Spinal cord (tissue), 9 donors: ENCODE measurements at regions not wholly inside any gene's neighbourhood (a gene's known extent, or its start where the extent isn't known, plus 50 kb on each side); places are given as distances from the start of the nearest gene placed in this dataset.
"Not testable (repeated sequence)": the region's sequence is repeated elsewhere in the genome, so short reads cannot be mapped to it uniquely, and the experiment has no call there.

Source experiments
- DNase-seq, 6 donors: peaks; one replicate each; pipeline versions ENCODE4 v3.0.0 to v3.0.0-alpha.2; 2013 to 2015; ENCODE audit warnings: low spot score in 6 of 6, low read depth in 4 of 6
- H3K27ac ChIP-seq: one replicate; pipeline ENCODE4 v1.5.1; 2013; ENCODE audit warnings: low read depth, low read length, control low read depth
- H3K27me3 ChIP-seq: one replicate; pipeline ENCODE4 v1.6.1; 2013; ENCODE audit warnings: low read length; ENCODE audit not compliant: control insufficient read depth, insufficient read depth
- H3K36me3 ChIP-seq: one replicate; pipeline ENCODE4 v1.6.1; 2013; ENCODE audit warnings: low read length; ENCODE audit not compliant: control insufficient read depth, insufficient read depth
- H3K4me1 ChIP-seq: one replicate; pipeline ENCODE4 v1.6.1; 2013; ENCODE audit warnings: low read length; ENCODE audit not compliant: control insufficient read depth, insufficient read depth
- H3K4me3 ChIP-seq: one replicate; pipeline ENCODE4 v1.5.1; 2013; ENCODE audit warnings: low read depth, low read length, control low read depth
- H3K9me3 ChIP-seq: one replicate; pipeline ENCODE4 v1.6.1; 2013; ENCODE audit warnings: low read length; ENCODE audit not compliant: control insufficient read depth, insufficient read depth
- WGBS: methylation state at CpG from one replicate; pipeline ENCODE4 v1.1.5; 2013; ENCODE audit warnings: missing lambda C conversion rate; ENCODE audit not compliant: insufficient coverage; 5-methylcytosine and 5-hydroxymethylcytosine counted together
- donor health status: healthy.

DNA sequence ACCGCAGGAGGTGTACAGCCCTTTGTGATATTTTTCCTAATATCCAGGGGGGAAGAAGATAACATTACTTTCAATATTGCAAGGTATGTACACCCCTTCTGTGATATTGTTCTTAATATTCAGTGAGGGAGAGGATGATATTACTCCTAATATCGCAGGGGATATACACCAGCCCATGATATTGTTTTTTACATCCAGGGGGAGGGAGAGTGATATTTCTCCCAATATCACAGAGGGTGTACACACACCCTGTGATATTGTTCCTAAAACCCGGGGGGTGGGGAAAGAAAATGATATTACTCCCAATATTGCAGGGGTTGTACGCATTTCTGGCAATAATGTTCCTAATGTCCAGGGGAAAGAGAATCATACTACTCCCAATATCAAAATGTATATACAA, 58.0 kb upstream of the SLC25A48 start:
- Histone ChIP-seq H3K27me3 (no peaks in the 10 kb centered on the region), H3K36me3 (no peaks in the 10 kb centered on the region), H3K9me3 (peaks cover 3% of the 10 kb centered on the region), H3K4me3 (no peak overlapping the region), H3K4me1 (no peaks in the 10 kb centered on the region), H3K27ac (no peak overlapping the region)
- no CpG with 5 or more reads among the region's 4 CpGs for WGBS
- DNase-seq = no peak

DNA sequence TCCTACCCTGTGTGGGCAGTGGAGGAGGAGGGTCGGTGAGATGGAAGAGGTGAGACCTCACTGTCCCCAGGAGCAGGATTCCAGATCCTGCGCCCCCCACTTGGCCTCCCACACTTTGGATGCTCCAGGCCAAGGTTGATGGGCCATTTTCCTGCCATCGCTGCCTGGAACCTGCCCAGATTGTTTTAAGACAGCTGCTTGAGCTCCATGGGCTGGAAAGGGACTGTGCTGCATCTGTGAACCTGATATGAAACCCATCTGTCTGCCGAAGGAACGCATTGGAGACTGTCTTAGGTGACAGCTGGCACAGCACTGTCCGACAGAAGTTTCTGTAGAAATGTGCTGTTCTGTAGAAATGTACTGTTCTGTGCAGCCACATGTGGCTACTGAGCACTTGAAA, 72.7 kb upstream of the SLC25A48 start:
- Histone ChIP-seq H3K4me1 (no peaks in the 10 kb centered on the region), H3K9me3 (peaks cover 9% of the 10 kb centered on the region), H3K27me3 (no peaks in the 10 kb centered on the region), H3K4me3 (no peak overlapping the region), H3K36me3 (no peaks in the 10 kb centered on the region), H3K27ac (no peak overlapping the region)
- 53% methylated on average over 6 of the region's 6 CpGs for WGBS
- peak in 2 of 6 donors; percentile 1 to 69 for DNase-seq

GRCh38 chr5:135759149-135759784, 75.2 kb upstream of the SLC25A48 start:
- no peak overlapping the region for H3K4me3 ChIP-seq
- no peaks in the 10 kb centered on the region for H3K27me3 ChIP-seq
- no peaks in the 10 kb centered on the region for H3K36me3 ChIP-seq
- H3K27ac ChIP-seq = no peak overlapping the region
- no peaks in the 10 kb centered on the region for H3K9me3 ChIP-seq
- WGBS = 93% methylated on average over 2 of the region's 5 CpGs
- no peaks in the 10 kb centered on the region for H3K4me1 ChIP-seq
- no peak for DNase-seq

- Histone ChIP-seq H3K36me3 (no peaks in the 10 kb centered on the region), H3K27ac (no peak overlapping the region), H3K9me3 (no peaks in the 10 kb centered on the region), H3K4me3 (no peak overlapping the region), H3K4me1 (no peaks in the 10 kb centered on the region), H3K27me3 (no peaks in the 10 kb centered on the region)
- no peak for DNase-seq
- WGBS = 86% methylated on average over 1 of the region's 5 CpGs
Observed at GRCh38 chr5:135753990-135754389, 80.5 kb upstream of the SLC25A48 start.

DNA sequence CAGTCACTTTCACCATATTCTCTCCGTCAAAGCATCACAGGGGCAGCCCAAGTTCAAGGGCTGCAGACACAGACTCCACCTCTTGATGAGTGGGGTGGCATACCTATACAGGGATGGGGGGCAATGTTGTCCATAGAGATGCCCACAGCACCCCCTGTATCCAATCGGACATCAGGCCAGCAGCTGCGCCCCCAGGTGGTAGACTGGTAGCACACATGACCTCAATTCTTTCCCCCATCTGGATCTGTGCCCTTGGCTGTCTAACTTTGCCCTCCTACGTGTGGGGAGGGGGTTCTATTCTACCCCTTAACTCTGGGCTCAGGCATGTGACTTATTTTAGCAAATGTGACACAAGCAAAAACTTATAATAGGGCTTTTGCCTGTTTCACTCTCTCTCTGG, 84.0 kb upstream of the SLC25A48 start:
- Histone ChIP-seq H3K4me1 (no peaks in the 10 kb centered on the region), H3K9me3 (no peaks in the 10 kb centered on the region), H3K27me3 (no peaks in the 10 kb centered on the region), H3K36me3 (no peaks in the 10 kb centered on the region), H3K4me3 (no peak overlapping the region), H3K27ac (no peak overlapping the region)
- WGBS = no CpG with 5 or more reads among the region's 4 CpGs
- no peak for DNase-seq

- no peak for DNase-seq
- Histone ChIP-seq H3K36me3 (no peaks in the 10 kb centered on the region), H3K4me1 (no peaks in the 10 kb centered on the region), H3K27ac (no peak overlapping the region), H3K4me3 (no peak overlapping the region), H3K27me3 (no peaks in the 10 kb centered on the region), H3K9me3 (no peaks in the 10 kb centered on the region)
- WGBS = 74% methylated on average over 2 of the region's 2 CpGs
Observed at GRCh38 chr5:135747824-135748223, 86.6 kb upstream of the SLC25A48 start.

GRCh38 chr5:135745897-135746500, 88.5 kb upstream of the SLC25A48 start:
- 81% methylated on average over 18 of the region's 18 CpGs for WGBS
- Histone ChIP-seq H3K36me3 (no peaks in the 10 kb centered on the region), H3K27ac (no peak overlapping the region), H3K4me3 (no peak overlapping the region), H3K27me3 (no peaks in the 10 kb centered on the region), H3K4me1 (no peaks in the 10 kb centered on the region), H3K9me3 (no peaks in the 10 kb centered on the region)
- DNase-seq = no peak

GRCh38 chr5:135743705-135744411, 90.6 kb upstream of the SLC25A48 start:
- no peak overlapping the region for H3K4me3 ChIP-seq
- H3K27ac ChIP-seq = no peak overlapping the region
- H3K36me3 ChIP-seq = no peaks in the 10 kb centered on the region
- H3K27me3 ChIP-seq = no peaks in the 10 kb centered on the region
- H3K9me3 ChIP-seq = no peaks in the 10 kb centered on the region
- 33% methylated on average over 2 of the region's 2 CpGs for WGBS
- H3K4me1 ChIP-seq = no peaks in the 10 kb centered on the region
- DNase-seq = no peak

- Histone ChIP-seq H3K9me3 (no peaks in the 10 kb centered on the region), H3K27ac (no peak overlapping the region), H3K27me3 (no peaks in the 10 kb centered on the region), H3K4me3 (no peak overlapping the region), H3K36me3 (no peaks in the 10 kb centered on the region), H3K4me1 (no peaks in the 10 kb centered on the region)
- DNase-seq = no peak
- WGBS = 93% methylated on average over 4 of the region's 6 CpGs
Observed at GRCh38 chr5:135743181-135743580, 91.3 kb upstream of the SLC25A48 start.

DNA sequence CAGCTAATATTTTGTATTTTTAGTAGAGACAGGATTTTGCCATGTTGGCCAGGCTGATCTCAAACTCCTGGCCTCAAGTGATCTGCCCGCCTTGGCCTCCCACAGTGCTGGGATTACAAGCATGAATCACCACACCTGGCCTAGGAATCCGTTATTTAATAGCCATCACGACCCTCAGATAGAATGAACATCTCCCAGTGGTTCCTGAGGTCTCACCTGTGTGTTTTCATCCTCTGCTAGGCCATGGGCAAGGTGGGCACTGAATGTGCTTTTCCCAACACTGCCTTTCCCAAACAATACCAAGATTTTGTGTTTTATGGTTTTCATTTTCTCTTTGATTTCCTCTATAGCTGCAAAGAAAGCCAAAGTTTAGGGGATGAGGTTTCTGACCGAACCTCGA, 92.2 kb upstream of the SLC25A48 start:
- not testable (repeated sequence) for H3K36me3 ChIP-seq, H3K4me1 ChIP-seq, H3K27me3 ChIP-seq, H3K27ac ChIP-seq, H3K9me3 ChIP-seq, H3K4me3 ChIP-seq, DNase-seq
- 93% methylated on average over 5 of the region's 5 CpGs for WGBS
